Esophagus muscularis mucosa (tissue), 4 donors: ENCODE measurements at regions not wholly inside any gene's neighbourhood (a gene's known extent, or its start where the extent isn't known, plus 50 kb on each side); places are given as distances from the start of the nearest gene placed in this dataset.
A peak's percentile ranks its signal among the peaks of the same experiment; 100 is the strongest.

Experiments
- DNase-seq: peaks from one replicate; pipeline ENCODE4 v3.0.0-alpha.2; 2017; ENCODE audit errors: extremely low spot score
- H3K27ac ChIP-seq, 4 donors: fragments of 200-600 bp; sonication (generic); replicated peaks in 1 of 4; 1 replicate in 3 of 4; 2 replicates in 1 of 4; pipeline ENCODE4 v1.5.1; 2016 to 2019; ENCODE audit warnings: mild to moderate bottlenecking in 1 of 4
- H3K27me3 ChIP-seq, 4 donors: fragments of 200-600 bp; sonication (generic); one replicate each; pipeline versions ENCODE4 v1.5.1 to v1.6.0; 2016 to 2019
- H3K36me3 ChIP-seq, 4 donors: fragments of 200-600 bp; sonication (generic); one replicate each; pipeline ENCODE4 v1.5.1; 2016 to 2019
- H3K4me1 ChIP-seq, 4 donors: fragments of 200-600 bp; sonication (generic); one replicate each; pipeline ENCODE4 v1.5.1; 2016 to 2019
- H3K4me3 ChIP-seq, 4 donors: fragments of 200-600 bp; sonication (generic); 1 replicate in 2 of 4; 2 replicates in 2 of 4; pipeline ENCODE4 v1.5.1; 2016 to 2019; ENCODE audit warnings: mild to moderate bottlenecking in 4 of 4, moderate library complexity in 1 of 4
- H3K9me3 ChIP-seq, 4 donors: fragments of 200-600 bp; sonication (generic); 1 replicate in 3 of 4; 2 replicates in 1 of 4; pipeline ENCODE4 v1.5.1; 2016 to 2019
- CTCF ChIP-seq, 3 experiments: fragments of 200-600 bp in 2 of 3; fragments of 450-650 bp in 1 of 3; sonication (generic) in 2 of 3; IDR thresholded peaks; one replicate each; pipeline ENCODE4 v1.5.1; 2017 to 2019; ENCODE audit warnings: antibody characterized with exemption in 3 of 3, mild to moderate bottlenecking in 2 of 3, moderate library complexity in 1 of 3
- EP300 ChIP-seq: sonication (generic); formaldehyde crosslinking; IDR thresholded peaks from one replicate; pipeline ENCODE4 v1.6.1; 2017; ENCODE audit warnings: antibody characterized with exemption
- POLR2A ChIP-seq: fragments of 450-650 bp; IDR thresholded peaks from one replicate; pipeline ENCODE4 v1.6.1; 2017; ENCODE audit warnings: antibody characterized with exemption, moderate library complexity, mild to moderate bottlenecking, low read depth
- POLR2AphosphoS5 ChIP-seq, 2 donors: sonication (generic); formaldehyde crosslinking; IDR thresholded peaks; one replicate each; pipeline ENCODE4 v1.6.1; 2017; ENCODE audit warnings: antibody characterized with exemption in 2 of 2
- WGBS: methylation state at CpG from one replicate; pipeline ENCODE4 v1.1.5; 2018; 5-methylcytosine and 5-hydroxymethylcytosine counted together
- intact Hi-C: fragments of 100-400 bp; cut with DNase I; formaldehyde crosslinking; loops from one replicate; pipeline ENCODE4 v1.15.1; 2023

- Histone ChIP-seq H3K27ac (no peak overlapping the region), H3K9me3 (no peaks in the 10 kb centered on the region), H3K36me3 (no peaks in the 10 kb centered on the region), H3K4me1 (peaks cover 0 to 21% (median 21%) of the 10 kb centered on the region in 4 donors), H3K27me3 (no peaks in the 10 kb centered on the region), H3K4me3 (no peak overlapping the region)
- WGBS, result 82% methylated on average over 5 of the region's 5 CpGs
- no peak for DNase-seq
- no peak for TF ChIP-seq POLR2A
- no peak for TF ChIP-seq CTCF (IDR thresholded peaks at IDR 0.05)
- no peak for TF ChIP-seq EP300
- TF ChIP-seq POLR2AphosphoS5 (IDR thresholded peaks at IDR 0.05), result no peak
- intact Hi-C loops, result no loop called here
Observed at GRCh38 chr10:29851241-29851640, 208.1 kb downstream of the JCAD start.

GRCh38 chr10:29850371-29850770, 209.0 kb downstream of the JCAD start:
- intact Hi-C loops, result no loop called here
- no peaks in the 10 kb centered on the region for H3K27me3 ChIP-seq
- 77% methylated on average over 3 of the region's 3 CpGs for WGBS
- no peak overlapping the region for H3K4me3 ChIP-seq
- H3K9me3 ChIP-seq, result peaks cover 0 to 3% (median 0%) of the 10 kb centered on the region in 4 donors
- peaks cover 0 to 21% (median 21%) of the 10 kb centered on the region in 4 donors for H3K4me1 ChIP-seq
- TF ChIP-seq POLR2AphosphoS5 (IDR thresholded peaks at IDR 0.05), result no peak
- no peak for TF ChIP-seq POLR2A
- TF ChIP-seq EP300, result no peak
- TF ChIP-seq CTCF (IDR thresholded peaks at IDR 0.05), result no peak
- peak overlapping the region; percentile 71 to 80 (median 76) for H3K27ac ChIP-seq
- no peaks in the 10 kb centered on the region for H3K36me3 ChIP-seq
- no peak for DNase-seq

GRCh38 chr10:29849886-29850285, 209.5 kb downstream of the JCAD start:
- 45% methylated on average over 3 of the region's 3 CpGs for WGBS
- H3K36me3 ChIP-seq, result no peaks in the 10 kb centered on the region
- H3K4me3 ChIP-seq, result peak overlapping the region in 3 of 4 donors; percentile 22 to 30 (median 23)
- H3K27ac ChIP-seq, result peak overlapping the region; percentile 71 to 80 (median 76)
- H3K27me3 ChIP-seq, result no peaks in the 10 kb centered on the region
- H3K4me1 ChIP-seq, result peaks cover 0 to 21% (median 21%) of the 10 kb centered on the region in 4 donors
- DNase-seq, result no peak
- TF ChIP-seq POLR2AphosphoS5 (IDR thresholded peaks at IDR 0.05) (no peak), CTCF (IDR thresholded peaks at IDR 0.05) (no peak), POLR2A (no peak), EP300 (no peak)
- intact Hi-C loops, result no loop called here
- peaks cover 0 to 7% (median 2%) of the 10 kb centered on the region in 4 donors for H3K9me3 ChIP-seq

GRCh38 chr10:29849126-29849833, 210.1 kb downstream of the JCAD start:
- intact Hi-C loops, result no loop called here
- Histone ChIP-seq H3K27me3 (no peaks in the 10 kb centered on the region), H3K4me3 (peak overlapping the region; percentile 22 to 31 (median 26)), H3K9me3 (peaks cover 0 to 8% (median 4%) of the 10 kb centered on the region in 4 donors), H3K4me1 (peaks cover 0 to 23% (median 21%) of the 10 kb centered on the region in 4 donors), H3K27ac (peak overlapping the region; percentile 71 to 80 (median 76)), H3K36me3 (no peaks in the 10 kb centered on the region)
- no peak for TF ChIP-seq EP300
- TF ChIP-seq POLR2AphosphoS5 (IDR thresholded peaks at IDR 0.05), result peak in 1 of 2 donors; percentile 4
- DNase-seq, result no peak
- 45% methylated on average over 9 of the region's 9 CpGs for WGBS

GRCh38 chr10:29846881-29847280, 212.1 kb upstream of the SVIL start:
- 94% methylated on average over 3 of the region's 3 CpGs for WGBS
- H3K27ac ChIP-seq, result no peak overlapping the region
- no peak for DNase-seq
- intact Hi-C loops, result no loop called here
- no peaks in the 10 kb centered on the region for H3K27me3 ChIP-seq
- no peak overlapping the region for H3K4me3 ChIP-seq
- no peaks in the 10 kb centered on the region for H3K36me3 ChIP-seq
- peaks cover 3 to 38% (median 34%) of the 10 kb centered on the region in 4 donors for H3K4me1 ChIP-seq
- peaks cover 0 to 8% (median 4%) of the 10 kb centered on the region in 4 donors for H3K9me3 ChIP-seq
- TF ChIP-seq EP300 (no peak), CTCF (IDR thresholded peaks at IDR 0.05) (no peak), POLR2A (no peak), POLR2AphosphoS5 (IDR thresholded peaks at IDR 0.05) (no peak)
